CD8-positive, alpha-beta memory T cell (primary cell): ENCODE measurements at regions not wholly inside any gene's neighbourhood (a gene's known extent, or its start where the extent isn't known, plus 50 kb on each side); places are given as distances from the start of the nearest gene placed in this dataset.

Source experiments
- CTCF ChIA-PET: fragments of 350-600 bp; sonication (Branson Sonifier 250); formaldehyde crosslinking; loops from one replicate; lab custom pipeline; 2021; ENCODE audit warnings: antibody characterized with exemption; lab: Charles Lee
- POLR2A ChIA-PET: fragments of 350-600 bp; sonication (Branson Sonifier 250); formaldehyde crosslinking; loops from one replicate; lab custom pipeline; 2021; ENCODE audit warnings: antibody characterized with exemption; lab: Charles Lee
- DNase-seq, 5 donors: peaks; one replicate each; pipeline versions ENCODE4 v3.0.0 to v3.0.0-alpha.2; 2020 to 2022; ENCODE audit warnings: mixed read lengths in 1 of 5
- H3K27ac ChIP-seq: one replicate; pipeline ENCODE4 v1.7.0; 2013; ENCODE audit warnings: low read depth, mild to moderate bottlenecking, low read length, moderate library complexity
- H3K27me3 ChIP-seq: 2 replicates; pipeline ENCODE4 v1.7.0; 2013; ENCODE audit warnings: low read length, mild to moderate bottlenecking; ENCODE audit not compliant: insufficient read depth, poor library complexity, severe bottlenecking
- H3K36me3 ChIP-seq: 2 replicates; pipeline ENCODE4 v1.7.0; 2013; ENCODE audit warnings: mild to moderate bottlenecking, low read length, moderate library complexity; ENCODE audit not compliant: insufficient read depth
- H3K4me1 ChIP-seq: 2 replicates; pipeline ENCODE4 v1.7.0; 2013; ENCODE audit warnings: mild to moderate bottlenecking, low read length, moderate library complexity; ENCODE audit not compliant: insufficient read depth
- H3K4me3 ChIP-seq: 2 replicates; pipeline ENCODE4 v1.7.0; 2013; ENCODE audit warnings: mild to moderate bottlenecking, low read length
- H3K9me3 ChIP-seq: 2 replicates; pipeline ENCODE4 v1.7.0; 2013; ENCODE audit warnings: mild to moderate bottlenecking, low read length
- H3K27ac Mint-ChIP-seq, 8 donors: one replicate each; pipeline ENCODE4 v1.8.0; 2020 to 2021; ENCODE audit warnings: mixed read lengths in 8 of 8, mild to moderate bottlenecking in 6 of 8, inconsistent platforms in 3 of 8, moderate library complexity in 3 of 8
- H3K27me3 Mint-ChIP-seq, 2 donors: one replicate each; pipeline ENCODE4 v1.8.0; 2020 to 2021; ENCODE audit warnings: mixed read lengths in 2 of 2, mild to moderate bottlenecking in 1 of 2, moderate library complexity in 1 of 2
- H3K36me3 Mint-ChIP-seq, 3 donors: one replicate each; pipeline ENCODE4 v1.8.0; 2020 to 2021; ENCODE audit warnings: mixed read lengths in 3 of 3, inconsistent platforms in 1 of 3, mild to moderate bottlenecking in 1 of 3
- H3K4me1 Mint-ChIP-seq, 3 donors: one replicate each; pipeline ENCODE4 v1.8.0; 2020 to 2021; ENCODE audit warnings: mixed read lengths in 3 of 3, inconsistent platforms in 1 of 3, mild to moderate bottlenecking in 1 of 3
- H3K4me3 Mint-ChIP-seq, 7 donors: one replicate each; pipeline ENCODE4 v1.8.0; 2020 to 2021; ENCODE audit warnings: mixed read lengths in 7 of 7, mild to moderate bottlenecking in 6 of 7, moderate library complexity in 4 of 7, inconsistent platforms in 2 of 7
- H3K9me3 Mint-ChIP-seq, 5 donors: one replicate each; pipeline ENCODE4 v1.8.0; 2020 to 2022; ENCODE audit warnings: mixed read lengths in 5 of 5, mild to moderate bottlenecking in 3 of 5, moderate library complexity in 2 of 5, inconsistent platforms in 1 of 5

DNA sequence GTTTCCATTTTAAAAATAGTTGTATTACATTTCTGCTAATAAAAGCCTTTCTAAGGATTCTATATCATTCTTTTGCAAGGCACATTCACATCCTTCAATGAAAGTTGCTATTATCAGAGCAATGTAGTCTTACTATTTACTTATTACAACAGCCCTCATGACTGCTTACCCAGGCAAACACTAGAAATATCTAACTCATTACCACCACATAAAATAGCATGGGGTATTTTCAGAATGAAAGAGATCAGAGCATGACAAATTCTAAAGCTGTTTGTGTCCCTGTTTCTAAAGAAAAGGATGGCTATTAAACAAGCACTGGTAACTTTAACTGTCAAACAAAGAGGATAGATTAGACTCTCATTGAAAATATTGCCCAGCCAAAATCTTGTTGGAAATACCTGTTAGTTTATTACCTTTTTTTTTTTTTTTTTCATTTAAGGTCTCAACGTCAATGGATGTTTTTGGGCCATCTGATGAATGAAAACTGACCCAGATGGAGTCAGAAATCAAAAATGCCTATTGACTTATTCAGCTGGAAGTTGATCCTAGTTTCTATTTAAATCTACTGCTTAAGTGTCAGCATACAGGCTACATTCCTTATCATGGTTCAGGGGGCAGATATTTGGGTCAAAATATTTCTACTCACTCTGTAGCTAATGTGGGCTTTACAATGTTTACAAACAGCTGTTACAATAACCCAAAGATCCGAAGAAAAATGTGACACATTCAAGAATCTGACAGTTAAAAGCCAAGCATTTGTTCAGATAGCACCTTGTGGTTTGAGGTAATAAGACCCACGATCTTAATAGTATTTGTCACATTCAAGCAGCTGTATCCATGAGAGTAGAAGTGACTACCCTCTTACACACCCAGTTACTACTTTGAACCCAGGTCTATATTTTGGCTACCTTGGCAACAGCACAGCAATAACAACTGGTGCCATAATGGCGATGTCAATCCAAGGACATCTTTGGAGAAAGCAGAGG, 554.8 kb upstream of the MEF2C start:
- H3K27me3 Mint-ChIP-seq, result no peaks in the 10 kb centered on the region
- no peak overlapping the region for H3K27ac Mint-ChIP-seq

DNA sequence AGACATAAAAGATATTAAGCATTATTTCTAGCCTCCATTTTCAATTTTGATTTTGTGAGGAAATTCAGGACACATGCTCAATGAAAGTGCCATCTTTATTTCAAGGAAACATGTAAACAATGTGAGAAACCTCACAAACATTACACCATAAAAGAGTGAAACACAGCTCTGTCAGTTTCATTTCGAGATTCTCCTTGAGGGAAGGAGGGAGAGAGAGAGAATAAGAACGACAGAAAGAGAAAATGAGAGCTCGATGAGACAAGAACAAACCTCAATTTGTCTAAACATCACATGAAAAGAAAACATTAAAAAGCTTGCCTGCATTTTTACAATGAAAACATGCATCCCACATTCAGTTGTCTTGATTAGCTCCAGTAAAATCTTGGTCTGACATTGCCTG, 553.5 kb upstream of the MEF2C start:
- H3K9me3 Mint-ChIP-seq, result peaks cover 0 to 9% (median 4%) of the 10 kb centered on the region in 5 donors
- no peaks in the 10 kb centered on the region for H3K9me3 ChIP-seq
- POLR2A ChIA-PET, result no interaction called here
- no peak overlapping the region for H3K27ac Mint-ChIP-seq
- no peak overlapping the region for H3K4me3 ChIP-seq
- CTCF ChIA-PET, result no interaction called here
- no peaks in the 10 kb centered on the region for H3K27me3 ChIP-seq
- H3K27ac ChIP-seq, result no peak overlapping the region
- no peaks in the 10 kb centered on the region for H3K4me1 Mint-ChIP-seq
- H3K36me3 Mint-ChIP-seq, result no peaks in the 10 kb centered on the region
- H3K4me3 Mint-ChIP-seq, result no peak overlapping the region
- H3K36me3 ChIP-seq, result no peaks in the 10 kb centered on the region
- no peaks in the 10 kb centered on the region for H3K4me1 ChIP-seq
- H3K27me3 Mint-ChIP-seq, result no peaks in the 10 kb centered on the region
- no peak for DNase-seq

More for the DNA sequence above, 554.8 kb upstream of the MEF2C start:
- ChIA-PET CTCF (no interaction called here), POLR2A (no interaction called here)
- H3K27ac ChIP-seq, result no peak overlapping the region
- DNase-seq, result no peak
- no peaks in the 10 kb centered on the region for H3K36me3 Mint-ChIP-seq
- H3K4me3 Mint-ChIP-seq, result no peak overlapping the region
- no peaks in the 10 kb centered on the region for H3K27me3 ChIP-seq
- H3K36me3 ChIP-seq, result no peaks in the 10 kb centered on the region
- H3K4me1 Mint-ChIP-seq, result no peaks in the 10 kb centered on the region
- H3K4me1 ChIP-seq, result no peaks in the 10 kb centered on the region
- H3K9me3 Mint-ChIP-seq, result peaks cover 0 to 6% (median 4%) of the 10 kb centered on the region in 5 donors
- H3K4me3 ChIP-seq, result no peak overlapping the region
- H3K9me3 ChIP-seq, result no peaks in the 10 kb centered on the region

DNA sequence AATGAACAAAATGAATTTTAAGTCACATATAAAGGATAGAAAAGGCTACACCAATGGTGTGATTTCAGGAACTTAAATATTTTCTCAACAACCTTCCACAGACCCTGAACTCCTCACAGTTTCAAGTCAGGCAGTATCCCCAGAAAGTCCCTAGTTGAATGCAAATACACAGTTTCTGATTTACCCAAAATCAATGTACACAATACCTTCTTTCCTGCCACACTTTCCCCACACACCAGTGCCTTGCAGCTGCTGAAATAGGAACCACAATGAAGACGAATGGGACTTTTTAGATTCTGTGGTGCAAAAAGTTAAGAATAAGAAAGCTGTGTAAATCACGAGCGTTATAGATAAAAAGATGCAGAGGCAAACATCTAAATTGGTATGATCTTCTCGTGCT, 552.4 kb upstream of the MEF2C start:
- H3K4me1 ChIP-seq, result no peaks in the 10 kb centered on the region
- peaks cover 0 to 10% (median 4%) of the 10 kb centered on the region in 5 donors for H3K9me3 Mint-ChIP-seq
- H3K4me1 Mint-ChIP-seq, result no peaks in the 10 kb centered on the region
- no peaks in the 10 kb centered on the region for H3K9me3 ChIP-seq
- H3K36me3 ChIP-seq, result no peaks in the 10 kb centered on the region
- no peaks in the 10 kb centered on the region for H3K36me3 Mint-ChIP-seq
- H3K27ac Mint-ChIP-seq, result no peak overlapping the region
- H3K27me3 ChIP-seq, result no peaks in the 10 kb centered on the region
- no peak overlapping the region for H3K4me3 Mint-ChIP-seq
- ChIA-PET CTCF (no interaction called here), POLR2A (no interaction called here)
- H3K27me3 Mint-ChIP-seq, result no peaks in the 10 kb centered on the region
- no peak for DNase-seq
- H3K4me3 ChIP-seq, result no peak overlapping the region
- H3K27ac ChIP-seq, result no peak overlapping the region

DNA sequence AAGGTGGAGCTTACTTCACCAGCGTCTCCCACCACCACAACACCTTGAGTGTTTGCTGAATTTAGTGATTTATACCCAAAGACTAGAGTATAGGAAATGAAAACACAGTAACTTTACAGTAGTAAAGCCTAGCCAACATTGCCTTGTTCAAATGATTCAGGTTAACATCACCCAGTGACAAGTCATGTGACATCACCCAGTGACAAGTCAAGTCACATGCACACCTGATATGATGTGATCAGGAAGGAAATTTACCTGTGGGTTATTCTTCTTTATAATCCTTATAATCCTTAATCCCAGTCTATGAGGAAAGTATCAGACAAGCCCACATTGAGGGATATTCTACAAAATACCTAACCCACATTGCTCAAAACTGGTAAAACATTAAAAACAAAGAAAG, 545.6 kb upstream of the MEF2C start:
- CTCF ChIA-PET, result no interaction called here
- peaks cover 2 to 11% (median 4%) of the 10 kb centered on the region in 5 donors for H3K9me3 Mint-ChIP-seq

DNA sequence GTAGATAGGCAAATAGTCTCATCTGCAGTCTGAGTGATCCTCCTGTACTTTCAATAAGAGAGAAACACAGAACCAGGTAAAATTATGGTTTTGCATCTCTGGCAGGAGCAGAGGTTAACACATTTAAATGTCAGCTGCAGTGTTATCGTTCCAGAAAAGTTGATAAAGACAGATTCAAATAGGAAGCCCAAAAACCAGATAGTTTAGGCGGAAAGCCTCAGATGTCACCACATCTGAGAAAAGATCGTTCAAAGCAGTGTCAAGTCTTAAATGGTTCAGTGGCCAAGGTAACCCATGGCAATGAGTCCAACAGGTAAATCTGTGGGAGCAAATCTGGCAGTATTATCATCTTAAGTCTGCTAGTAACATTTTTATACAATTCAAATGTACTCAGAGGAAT, 542.1 kb upstream of the MEF2C start:
- Mint-ChIP-seq H3K4me3 (no peak overlapping the region), H3K27me3 (no peaks in the 10 kb centered on the region), H3K9me3 (peaks cover 0 to 7% (median 6%) of the 10 kb centered on the region in 5 donors), H3K27ac (no peak overlapping the region), H3K36me3 (no peaks in the 10 kb centered on the region), H3K4me1 (no peaks in the 10 kb centered on the region)
- no peaks in the 10 kb centered on the region for H3K27me3 ChIP-seq
- no peak overlapping the region for H3K4me3 ChIP-seq
- ChIA-PET CTCF (no interaction called here), POLR2A (no interaction called here)
- no peaks in the 10 kb centered on the region for H3K9me3 ChIP-seq
- no peak for DNase-seq
- H3K27ac ChIP-seq, result no peak overlapping the region
- no peaks in the 10 kb centered on the region for H3K4me1 ChIP-seq
- H3K36me3 ChIP-seq, result no peaks in the 10 kb centered on the region

More for the DNA sequence above, 545.6 kb upstream of the MEF2C start:
- Mint-ChIP-seq H3K27ac (no peak overlapping the region), H3K36me3 (no peaks in the 10 kb centered on the region), H3K4me1 (no peaks in the 10 kb centered on the region), H3K4me3 (no peak overlapping the region), H3K27me3 (no peaks in the 10 kb centered on the region)
- Histone ChIP-seq H3K27ac (no peak overlapping the region), H3K36me3 (no peaks in the 10 kb centered on the region), H3K9me3 (no peaks in the 10 kb centered on the region), H3K4me1 (no peaks in the 10 kb centered on the region), H3K27me3 (no peaks in the 10 kb centered on the region), H3K4me3 (no peak overlapping the region)
- no peak for DNase-seq
- POLR2A ChIA-PET, result no interaction called here

DNA sequence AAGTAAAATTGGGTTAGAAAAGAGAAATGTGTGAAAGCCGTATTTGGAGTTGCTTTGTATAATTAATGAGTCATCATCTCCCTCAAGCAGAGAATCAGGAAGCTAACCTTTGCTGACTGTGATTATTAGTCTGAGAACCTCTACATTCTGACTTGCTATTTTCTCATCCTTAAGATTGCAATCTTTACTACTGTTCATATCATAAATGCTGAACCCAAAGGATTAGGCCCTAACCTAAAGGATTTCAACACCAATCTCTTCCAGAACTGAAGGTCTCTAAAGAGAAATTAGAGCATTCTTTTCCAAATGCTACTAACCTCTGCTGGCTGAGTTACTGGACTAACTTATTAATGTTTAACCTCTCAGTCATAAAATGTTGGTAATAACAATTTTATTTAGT, 538.1 kb upstream of the MEF2C start:
- ChIA-PET CTCF (no interaction called here), POLR2A (no interaction called here)
- no peaks in the 10 kb centered on the region for H3K36me3 Mint-ChIP-seq
- H3K27me3 Mint-ChIP-seq, result no peaks in the 10 kb centered on the region
- peaks cover 3 to 7% (median 7%) of the 10 kb centered on the region in 5 donors for H3K9me3 Mint-ChIP-seq
- DNase-seq, result no peak
- Histone ChIP-seq H3K27me3 (no peaks in the 10 kb centered on the region), H3K9me3 (no peaks in the 10 kb centered on the region), H3K36me3 (no peaks in the 10 kb centered on the region), H3K27ac (no peak overlapping the region), H3K4me1 (no peaks in the 10 kb centered on the region), H3K4me3 (no peak overlapping the region)
- no peak overlapping the region for H3K27ac Mint-ChIP-seq
- H3K4me3 Mint-ChIP-seq, result no peak overlapping the region
- no peaks in the 10 kb centered on the region for H3K4me1 Mint-ChIP-seq

DNA sequence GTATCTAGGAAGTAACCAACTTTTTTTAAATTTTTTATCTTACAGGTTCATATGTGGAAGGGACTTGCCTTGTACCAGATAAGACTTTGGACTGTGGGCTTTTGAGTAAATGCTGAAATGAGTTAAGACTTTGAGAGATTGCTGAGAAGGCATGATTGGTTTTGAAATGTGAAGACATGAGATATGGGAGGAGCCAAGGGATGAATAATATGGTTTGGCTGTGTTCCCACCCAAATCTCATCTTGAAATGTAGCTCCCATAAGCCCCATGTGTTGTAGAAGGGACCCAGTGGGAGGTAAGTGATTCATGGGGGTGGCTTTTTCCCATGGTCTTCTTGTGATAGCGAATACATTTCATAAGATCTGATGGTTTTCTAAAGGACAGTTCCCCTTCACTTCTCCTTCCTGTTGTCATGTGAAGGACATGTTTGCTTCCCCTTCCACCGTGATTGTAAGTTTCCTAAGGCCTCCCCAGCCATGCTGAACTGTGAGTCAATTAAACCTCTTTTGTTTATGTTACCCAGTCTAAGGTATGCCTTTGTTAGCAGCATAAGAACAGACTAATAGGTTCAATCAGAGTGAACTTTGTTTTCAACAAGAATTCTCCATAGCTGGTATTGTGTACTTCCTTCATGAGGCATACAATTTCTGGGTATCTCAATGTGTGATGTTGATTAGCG, 535.6 kb upstream of the MEF2C start:
- Histone ChIP-seq H3K27ac (no peak overlapping the region), H3K4me3 (no peak overlapping the region), H3K4me1 (no peaks in the 10 kb centered on the region), H3K36me3 (no peaks in the 10 kb centered on the region), H3K9me3 (no peaks in the 10 kb centered on the region), H3K27me3 (no peaks in the 10 kb centered on the region)
- Mint-ChIP-seq H3K9me3 (peaks cover 1 to 18% (median 5%) of the 10 kb centered on the region in 5 donors), H3K27ac (peak overlapping the region in 1 of 8 donors; percentile 37), H3K4me1 (no peaks in the 10 kb centered on the region), H3K4me3 (no peak overlapping the region), H3K36me3 (no peaks in the 10 kb centered on the region), H3K27me3 (no peaks in the 10 kb centered on the region)
- DNase-seq, result no peak
- POLR2A ChIA-PET, result no interaction called here
- CTCF ChIA-PET, result no interaction called here

DNA sequence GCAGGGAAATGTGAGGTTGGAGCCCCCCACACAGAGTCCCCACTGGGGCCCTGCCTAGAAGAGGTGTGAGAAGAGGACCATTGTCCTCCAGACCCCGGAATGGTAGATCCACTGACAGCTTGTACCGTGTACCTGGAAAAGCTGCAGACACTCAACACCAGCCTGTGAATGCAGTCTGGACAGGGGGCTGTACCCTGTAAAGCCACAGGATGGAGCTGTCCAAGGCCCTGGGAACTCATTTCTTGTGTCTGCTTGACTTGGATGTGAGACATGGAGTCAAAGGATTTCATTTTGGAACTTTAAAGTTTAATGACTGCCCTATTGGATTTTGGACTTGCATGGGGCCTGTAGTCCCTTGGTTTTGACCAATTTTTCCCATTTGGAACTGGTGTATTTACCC, 535.0 kb upstream of the MEF2C start:
- H3K27ac Mint-ChIP-seq, result no peak overlapping the region
- H3K4me1 Mint-ChIP-seq, result no peaks in the 10 kb centered on the region
- ChIA-PET CTCF (no interaction called here), POLR2A (no interaction called here)
- H3K27me3 Mint-ChIP-seq, result no peaks in the 10 kb centered on the region
- H3K9me3 Mint-ChIP-seq, result peaks cover 0 to 18% (median 5%) of the 10 kb centered on the region in 5 donors
- H3K36me3 Mint-ChIP-seq, result no peaks in the 10 kb centered on the region
- Histone ChIP-seq H3K4me1 (no peaks in the 10 kb centered on the region), H3K27ac (no peak overlapping the region), H3K9me3 (no peaks in the 10 kb centered on the region), H3K4me3 (no peak overlapping the region), H3K36me3 (no peaks in the 10 kb centered on the region), H3K27me3 (no peaks in the 10 kb centered on the region)
- no peak overlapping the region for H3K4me3 Mint-ChIP-seq
- no peak for DNase-seq
